LNCaP clone FGC (cell line): ENCODE measurements at regions not wholly inside any gene's neighbourhood (a gene's known extent, or its start where the extent isn't known, plus 50 kb on each side); places are given as distances from the start of the nearest gene placed in this dataset.
"Not testable (repeated sequence)": the region's sequence is repeated elsewhere in the genome, so short reads cannot be mapped to it uniquely, and the experiment has no call there.

Experiments used
- DNase-seq: peaks from one replicate; pipeline ENCODE4 v3.0.0-alpha.2; 2011; ENCODE audit warnings: low read depth
- H3K4me3 ChIP-seq: 2 replicates; pipeline ENCODE4 v1.5.1; 2011; ENCODE audit warnings: mild to moderate bottlenecking, low read depth, low read length, control low read depth
- TF ChIP-seq, protein P1 (sequence below): IDR thresholded peaks from 2 replicates; pipeline ENCODE4 v1.5.1; 2012; ENCODE audit warnings: mild to moderate bottlenecking; ENCODE audit not compliant: control insufficient read depth, insufficient read depth; ENCODE audit errors: extremely low read depth

DNA sequence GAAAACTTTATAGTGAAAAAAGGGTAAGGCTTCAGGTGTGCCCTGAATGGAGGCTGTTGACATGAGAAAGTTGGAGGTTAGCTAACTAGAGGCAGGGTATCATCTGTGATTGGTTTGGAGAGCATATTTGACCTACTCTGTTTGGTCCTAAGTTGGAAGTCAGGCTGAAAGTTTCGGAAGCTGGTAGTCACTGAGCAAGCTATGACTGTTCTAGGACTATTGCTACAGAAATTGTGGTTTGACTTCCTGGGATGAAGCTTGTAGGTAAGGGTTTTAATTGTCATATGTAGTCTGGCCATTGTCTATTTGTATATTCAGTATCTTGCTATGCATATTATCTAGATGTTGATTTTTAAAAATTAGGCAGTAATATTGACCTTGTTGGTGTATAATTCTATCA lies 565.0 kb downstream of the TMEM135 start:
- no peak for DNase-seq
- TF ChIP-seq, protein P1, sequence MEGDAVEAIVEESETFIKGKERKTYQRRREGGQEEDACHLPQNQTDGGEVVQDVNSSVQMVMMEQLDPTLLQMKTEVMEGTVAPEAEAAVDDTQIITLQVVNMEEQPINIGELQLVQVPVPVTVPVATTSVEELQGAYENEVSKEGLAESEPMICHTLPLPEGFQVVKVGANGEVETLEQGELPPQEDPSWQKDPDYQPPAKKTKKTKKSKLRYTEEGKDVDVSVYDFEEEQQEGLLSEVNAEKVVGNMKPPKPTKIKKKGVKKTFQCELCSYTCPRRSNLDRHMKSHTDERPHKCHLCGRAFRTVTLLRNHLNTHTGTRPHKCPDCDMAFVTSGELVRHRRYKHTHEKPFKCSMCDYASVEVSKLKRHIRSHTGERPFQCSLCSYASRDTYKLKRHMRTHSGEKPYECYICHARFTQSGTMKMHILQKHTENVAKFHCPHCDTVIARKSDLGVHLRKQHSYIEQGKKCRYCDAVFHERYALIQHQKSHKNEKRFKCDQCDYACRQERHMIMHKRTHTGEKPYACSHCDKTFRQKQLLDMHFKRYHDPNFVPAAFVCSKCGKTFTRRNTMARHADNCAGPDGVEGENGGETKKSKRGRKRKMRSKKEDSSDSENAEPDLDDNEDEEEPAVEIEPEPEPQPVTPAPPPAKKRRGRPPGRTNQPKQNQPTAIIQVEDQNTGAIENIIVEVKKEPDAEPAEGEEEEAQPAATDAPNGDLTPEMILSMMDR: no peak
- no peak overlapping the region for H3K4me3 ChIP-seq

DNA sequence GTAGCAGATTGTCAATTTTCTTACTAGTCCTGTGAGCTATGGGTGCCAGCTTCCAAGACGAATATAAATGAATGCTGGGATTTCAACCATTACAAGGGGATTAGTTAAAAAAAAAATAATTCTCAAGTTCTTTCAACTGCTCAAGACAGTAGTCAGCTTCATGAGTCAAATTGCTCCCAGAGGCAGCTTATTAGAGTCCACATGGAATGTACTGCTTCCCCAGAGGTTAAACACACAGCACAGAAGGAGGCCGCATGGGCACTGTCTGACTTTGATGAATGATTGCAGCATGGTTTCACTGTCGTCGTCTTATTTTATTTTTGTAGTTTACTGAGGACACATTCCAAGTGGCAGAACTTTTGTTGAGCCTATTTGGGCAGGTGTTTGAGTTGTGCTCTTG lies 563.2 kb downstream of the TMEM135 start:
- TF ChIP-seq, protein P1: no peak
- H3K4me3 ChIP-seq: no peak overlapping the region
- no peak for DNase-seq

DNA sequence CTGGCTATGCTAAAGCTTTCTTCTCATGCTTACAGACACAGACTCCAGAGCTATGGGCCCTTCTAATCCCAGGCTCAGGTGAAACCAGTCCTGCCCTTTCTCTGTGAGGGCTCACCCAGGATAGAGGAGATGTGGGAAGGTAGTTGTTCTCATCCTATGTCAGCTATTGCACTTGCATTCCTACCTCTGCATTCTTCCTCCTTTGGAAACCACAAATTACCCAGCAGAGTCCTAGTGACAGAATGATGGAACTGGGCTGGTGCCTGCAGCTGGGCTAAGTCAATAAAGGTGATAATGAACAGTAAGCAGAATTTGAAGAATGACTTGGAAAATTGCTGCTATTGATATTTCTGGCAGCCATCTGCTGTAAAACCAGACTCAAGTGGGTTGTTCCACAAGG lies 560.0 kb downstream of the TMEM135 start:
- TF ChIP-seq, protein P1: no peak
- DNase-seq: no peak
- no peak overlapping the region for H3K4me3 ChIP-seq

DNA sequence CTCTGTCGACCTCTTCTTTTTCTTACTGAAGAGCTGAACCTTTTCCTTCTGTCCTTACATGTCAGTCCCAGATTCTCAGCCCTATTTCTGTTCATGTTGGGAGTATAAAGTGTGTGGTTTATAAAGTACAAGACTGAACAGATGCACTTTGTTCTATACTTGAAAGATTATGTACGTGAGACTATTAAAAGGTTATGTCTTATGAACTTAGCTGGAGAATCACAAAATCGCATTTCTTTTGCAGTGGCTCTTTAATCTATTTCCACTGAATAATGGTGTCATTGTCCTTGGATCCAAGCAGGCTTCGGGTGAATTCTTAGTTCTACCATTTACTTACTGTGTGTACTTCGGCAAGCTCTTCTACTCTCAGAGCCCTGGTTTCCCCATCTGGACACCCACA lies 558.4 kb downstream of the TMEM135 start:
- H3K4me3 ChIP-seq: no peak overlapping the region
- TF ChIP-seq, protein P1: no peak
- no peak for DNase-seq

DNA sequence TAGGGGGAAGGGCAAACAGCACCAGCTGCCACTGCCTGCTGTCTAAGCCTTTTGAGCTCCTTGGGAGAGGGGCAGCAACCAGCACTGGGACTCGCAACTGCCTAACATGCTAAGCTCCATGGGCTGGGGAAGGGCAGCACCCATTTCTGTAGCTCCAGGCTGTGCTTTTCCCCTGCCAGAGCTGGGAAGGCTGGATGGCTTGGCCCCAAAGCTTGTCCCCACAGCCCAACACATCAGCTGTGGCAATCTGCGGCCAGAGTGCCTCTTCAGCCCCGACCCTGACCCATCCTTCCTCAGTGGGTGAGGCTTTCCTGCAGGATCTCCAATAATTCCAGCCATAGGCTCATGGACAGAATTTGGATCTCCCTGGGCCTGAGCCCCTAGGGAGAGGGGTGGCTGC lies 551.3 kb downstream of the TMEM135 start:
- no peak overlapping the region for H3K4me3 ChIP-seq
- TF ChIP-seq, protein P1: no peak
- no peak for DNase-seq

DNA sequence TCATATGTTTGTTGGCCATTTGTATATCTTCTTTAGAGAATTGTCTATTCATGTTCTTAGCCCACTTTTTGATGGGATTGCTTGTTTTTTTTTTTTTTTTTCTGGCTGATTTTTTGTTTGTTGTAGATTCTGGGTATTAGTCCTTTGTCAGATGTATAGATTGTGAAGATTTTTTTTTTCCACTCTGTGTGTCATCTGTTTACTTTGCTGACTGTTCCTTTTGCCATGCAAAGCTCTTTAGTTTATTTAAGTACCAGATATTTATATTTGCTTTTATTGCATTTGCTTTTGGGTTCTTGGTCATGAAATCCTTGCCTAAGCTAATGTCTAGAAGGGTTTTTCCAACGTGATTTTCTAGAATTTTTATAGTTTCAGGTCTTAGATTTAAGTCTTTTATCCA lies 547.9 kb downstream of the TMEM135 start:
- H3K4me3 ChIP-seq, DNase-seq: not testable (repeated sequence)

DNA sequence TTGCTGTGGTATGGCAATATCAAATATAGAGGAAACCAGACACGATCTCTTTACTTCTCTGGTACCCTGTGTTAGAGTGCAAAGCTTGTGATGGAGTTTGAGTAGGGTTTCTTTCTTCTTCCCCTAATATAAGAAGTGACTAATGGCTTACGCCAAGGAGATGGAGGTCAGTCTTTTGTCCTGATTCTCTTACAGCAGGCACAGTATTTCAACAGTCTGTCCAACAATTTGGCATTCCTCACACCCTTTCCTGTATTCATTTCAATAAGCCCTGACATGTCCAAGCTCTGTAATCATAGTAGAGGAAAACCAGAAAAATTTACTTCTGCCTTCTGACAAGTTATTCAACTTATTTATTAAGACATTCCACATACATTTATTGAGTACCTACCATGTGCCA lies 546.2 kb downstream of the TMEM135 start:
- no peak overlapping the region for H3K4me3 ChIP-seq
- TF ChIP-seq, protein P1: no peak
- no peak for DNase-seq

DNA sequence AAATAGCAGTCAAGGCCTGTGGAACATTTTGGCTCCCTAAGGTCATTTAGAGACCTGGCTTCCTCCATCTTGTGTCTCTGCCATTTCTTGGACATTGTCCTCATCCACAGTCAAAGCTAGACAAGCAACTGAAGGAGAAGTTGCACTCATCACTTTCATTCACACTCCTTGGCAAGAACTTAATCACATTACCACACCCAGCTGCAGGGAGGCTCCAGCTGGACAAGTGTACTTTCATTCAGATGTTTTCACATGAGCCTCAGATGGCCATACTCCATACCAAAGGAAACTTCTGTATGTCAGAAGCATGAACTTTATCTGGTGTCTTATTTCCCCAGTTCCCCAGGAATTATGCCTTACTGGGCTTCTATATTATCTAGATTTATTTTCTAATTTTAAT lies 537.4 kb downstream of the TMEM135 start:
- DNase-seq: no peak
- TF ChIP-seq, protein P1: no peak
- H3K4me3 ChIP-seq: no peak overlapping the region
